ENCODE measurements at regions not wholly inside any gene's neighbourhood (a gene's known extent, or its start where the extent isn't known, plus 50 kb on each side); places are given as distances from the start of the nearest gene placed in this dataset.
"Not testable (repeated sequence)": the region's sequence is repeated elsewhere in the genome, so short reads cannot be mapped to it uniquely, and the experiment has no call there.

DNA sequence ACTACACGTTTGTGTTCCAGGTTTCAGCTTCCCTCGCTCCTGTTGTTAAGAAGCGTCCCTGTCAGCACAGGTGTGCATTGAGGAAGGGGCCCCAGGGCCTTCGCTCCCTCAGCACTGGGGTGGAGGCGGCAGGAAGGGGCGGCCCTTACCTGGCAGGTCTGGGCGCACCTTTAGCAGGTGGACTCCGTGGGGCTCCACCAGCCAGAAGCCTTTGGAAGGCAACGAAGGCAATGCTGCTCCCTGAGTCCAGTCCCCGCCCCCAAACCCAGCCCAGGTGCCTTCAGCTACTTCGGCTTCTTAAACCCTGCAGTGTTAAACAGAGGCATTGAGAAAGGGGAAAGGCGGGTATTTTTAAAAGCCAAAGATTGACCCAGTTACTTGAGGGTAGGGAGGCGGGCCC is 4398.8 kb upstream of the TPTE start:
- not testable (repeated sequence) for DNase-seq (ENCODE audit: low read depth); H3K4me3 ChIP-seq (ENCODE audit: low read depth, low read length)

GRCh38 chr21:6123224-6123623 is 4398.2 kb upstream of the TPTE start:
- H3K4me3 ChIP-seq (ENCODE audit: low read depth, low read length); DNase-seq (ENCODE audit: low read depth): not testable (repeated sequence)

GRCh38 chr21:6125549-6126240 is 4395.7 kb upstream of the TPTE start:
- not testable (repeated sequence) for H3K4me3 ChIP-seq (ENCODE audit: low read depth, low read length); DNase-seq (ENCODE audit: low read depth)

DNA sequence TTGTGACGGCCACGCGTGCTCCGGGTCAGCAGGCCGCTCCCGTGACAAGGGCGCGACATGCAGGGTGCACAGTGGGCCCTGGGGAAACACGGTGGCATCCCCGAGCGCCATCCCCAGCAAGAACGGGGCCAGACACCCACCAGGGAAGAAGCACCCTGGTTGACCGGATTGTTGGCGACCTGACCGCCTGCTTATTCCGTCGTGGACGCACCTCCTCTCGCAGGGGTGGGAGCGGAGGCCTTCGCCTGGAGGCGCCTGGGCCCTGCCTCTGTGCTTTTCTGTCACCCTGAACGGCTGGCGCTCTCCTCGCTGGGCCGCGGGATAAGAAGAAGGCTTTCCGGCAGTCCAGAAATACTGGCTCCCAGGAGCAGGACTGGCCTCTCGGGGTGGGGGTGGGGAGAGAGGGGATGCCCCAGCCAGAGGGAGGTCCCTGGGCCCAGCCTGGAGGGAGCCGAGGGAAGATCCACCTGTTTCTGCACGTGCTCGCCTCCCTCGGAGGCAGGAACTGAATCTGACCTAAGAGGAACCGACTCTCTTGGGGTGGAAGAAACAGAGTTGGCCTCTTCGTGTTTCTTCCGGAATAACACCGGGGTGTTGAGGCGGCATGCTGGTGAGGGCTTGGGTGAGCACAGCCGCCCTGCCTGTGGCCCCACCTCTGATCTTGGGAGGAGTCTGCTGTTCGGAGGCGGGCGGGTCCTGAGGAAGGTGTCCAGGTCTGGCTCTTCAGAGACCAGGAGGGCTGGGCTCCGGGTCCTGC is 4394.2 kb upstream of the TPTE start:
- not testable (repeated sequence) for H3K4me3 ChIP-seq (ENCODE audit: low read depth, low read length); DNase-seq (ENCODE audit: low read depth)

DNA sequence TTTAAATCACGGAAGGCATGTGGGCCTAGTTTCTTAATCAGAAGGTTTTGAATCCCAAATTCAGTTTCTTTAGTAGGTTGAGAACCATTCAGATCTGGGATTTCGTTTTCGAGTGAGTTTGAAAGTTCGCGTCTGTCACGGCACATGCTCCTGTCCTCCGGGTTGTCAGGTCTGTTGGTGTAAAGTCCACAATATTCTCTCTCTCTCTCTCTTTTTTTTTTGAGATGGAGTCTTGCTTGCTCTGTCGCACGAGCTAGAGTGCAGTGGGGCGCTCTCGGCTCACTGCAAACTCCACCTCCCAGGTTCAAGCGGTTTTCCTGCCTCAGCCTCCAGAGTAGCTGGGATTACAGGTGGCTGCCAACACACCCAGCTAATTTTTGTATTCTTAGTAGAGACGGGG is 4390.6 kb upstream of the TPTE start:
- H3K4me3 ChIP-seq (ENCODE audit: low read depth, low read length); DNase-seq (ENCODE audit: low read depth): not testable (repeated sequence)

- DNase-seq (ENCODE audit: low read depth), result not testable (repeated sequence)
Measured at GRCh38 chr21:6133373-6133772, 4388.0 kb upstream of the TPTE start.

GRCh38 chr21:6133852-6134630 is 4387.3 kb upstream of the TPTE start:
- H3K4me3 ChIP-seq (ENCODE audit: low read depth, low read length); DNase-seq (ENCODE audit: low read depth): not testable (repeated sequence)

More at GRCh38 chr21:6133373-6133772, 4388.0 kb upstream of the TPTE start:
- H3K4me3 ChIP-seq (ENCODE audit: low read depth, low read length), result not testable (repeated sequence)

- not testable (repeated sequence) for DNase-seq (ENCODE audit: low read depth); H3K4me3 ChIP-seq (ENCODE audit: low read depth, low read length)
Measured at GRCh38 chr21:6136732-6137131, 4384.7 kb upstream of the TPTE start.

- not testable (repeated sequence) for H3K4me3 ChIP-seq (ENCODE audit: low read depth, low read length); DNase-seq (ENCODE audit: low read depth)
Measured at GRCh38 chr21:6138244-6139136, 4382.9 kb upstream of the TPTE start.

GRCh38 chr21:6139331-6139730 is 4382.1 kb upstream of the TPTE start:
- DNase-seq (ENCODE audit: low read depth); H3K4me3 ChIP-seq (ENCODE audit: low read depth, low read length): not testable (repeated sequence)

DNA sequence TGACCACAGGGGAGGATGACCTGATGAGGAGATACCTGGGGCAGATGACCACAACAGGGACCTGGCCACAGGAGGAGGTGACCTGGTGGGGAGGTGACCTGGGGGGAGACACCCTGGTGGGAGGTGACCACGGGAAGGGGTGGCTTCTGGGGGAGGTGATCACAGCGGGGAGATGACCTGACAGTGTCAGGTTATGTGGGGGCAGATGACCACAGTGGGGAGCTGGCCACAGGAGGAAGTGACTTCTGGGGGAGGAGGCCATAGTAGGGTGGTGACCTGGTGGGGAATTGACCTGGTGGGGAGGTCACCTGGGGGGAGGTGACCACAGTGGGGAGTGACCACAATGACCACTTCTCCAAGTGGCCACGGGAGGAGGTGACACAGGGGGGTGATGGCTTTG is 4381.5 kb upstream of the TPTE start:
- not testable (repeated sequence) for DNase-seq (ENCODE audit: low read depth); H3K4me3 ChIP-seq (ENCODE audit: low read depth, low read length)

GRCh38 chr21:6140467-6141137 is 4380.8 kb upstream of the TPTE start:
- not testable (repeated sequence) for DNase-seq (ENCODE audit: low read depth)

GRCh38 chr21:6141138-6141474 is 4380.3 kb upstream of the TPTE start:
- H3K4me3 ChIP-seq (ENCODE audit: low read depth, low read length); DNase-seq (ENCODE audit: low read depth): not testable (repeated sequence)

More at GRCh38 chr21:6140467-6141137, 4380.8 kb upstream of the TPTE start:
- H3K4me3 ChIP-seq (ENCODE audit: low read depth, low read length), result not testable (repeated sequence)

DNA sequence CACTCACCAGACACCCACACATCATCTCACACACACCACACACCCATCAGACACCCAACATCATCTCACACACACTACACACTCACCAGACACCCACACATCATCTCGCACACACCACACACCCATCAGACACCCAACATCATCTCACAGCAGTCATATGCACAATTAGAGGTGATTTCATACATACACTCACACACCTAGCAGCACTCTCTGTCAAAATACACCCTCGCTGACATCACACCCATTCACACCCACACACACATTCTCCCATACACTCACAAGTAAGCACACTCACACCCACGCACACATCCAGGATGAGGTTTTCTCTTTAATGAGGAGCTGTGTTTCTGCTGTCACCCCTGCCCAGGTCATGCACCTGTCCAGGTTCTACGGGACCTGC is 4368.2 kb upstream of the TPTE start:
- not testable (repeated sequence) for H3K4me3 ChIP-seq (ENCODE audit: low read depth, low read length); DNase-seq (ENCODE audit: low read depth)

- not testable (repeated sequence) for DNase-seq (ENCODE audit: low read depth); H3K4me3 ChIP-seq (ENCODE audit: low read depth, low read length)
Measured at GRCh38 chr21:6154524-6155320, 4366.7 kb upstream of the TPTE start.

DNA sequence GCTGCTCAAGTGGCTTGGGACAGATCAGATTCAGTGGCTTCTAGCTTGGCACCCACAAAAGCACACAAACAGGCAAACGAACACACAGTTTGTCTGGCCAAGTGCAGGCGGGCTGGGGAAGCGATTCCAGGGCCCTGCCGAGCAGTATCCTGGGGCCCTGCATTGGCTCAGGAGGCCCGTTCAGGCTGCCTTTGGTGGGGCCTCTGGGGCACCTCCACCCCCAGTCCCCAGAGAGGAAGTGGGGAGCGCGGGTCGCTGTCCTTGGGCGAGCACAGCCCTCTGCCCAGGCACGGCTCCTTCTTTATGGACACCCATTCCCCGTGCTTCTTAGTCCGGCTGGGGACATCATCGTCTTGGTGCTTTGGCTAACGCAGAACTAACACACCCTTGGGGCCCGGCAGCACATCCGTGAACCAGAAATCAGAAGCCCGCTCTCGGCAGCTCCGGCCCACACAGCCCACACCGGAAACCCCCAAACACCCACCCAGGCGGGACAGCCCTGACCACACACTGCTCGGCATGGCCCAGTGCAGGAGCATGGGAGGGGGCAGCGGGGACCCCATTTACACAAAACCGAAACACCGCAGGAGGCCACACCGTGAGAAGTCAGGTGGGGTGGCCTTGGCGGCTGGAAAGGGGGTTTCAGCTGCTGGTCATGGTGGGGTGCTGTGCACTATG is 4364.5 kb upstream of the TPTE start:
- not testable (repeated sequence) for H3K4me3 ChIP-seq (ENCODE audit: low read depth, low read length); DNase-seq (ENCODE audit: low read depth)

GRCh38 chr21:6157515-6157914 is 4363.9 kb upstream of the TPTE start:
- not testable (repeated sequence) for DNase-seq (ENCODE audit: low read depth); H3K4me3 ChIP-seq (ENCODE audit: low read depth, low read length)
